DMS153 treated with DMSO at 0.1 percent for 48 hours (cell line): ENCODE measurements at regions not wholly inside any gene's neighbourhood (a gene's known extent, or its start where the extent isn't known, plus 50 kb on each side); places are given as distances from the start of the nearest gene placed in this dataset.

Source experiments
- DNase-seq: peaks from one replicate; lab custom pipeline; 2025; ENCODE audit not compliant: unreplicated experiment; lab: John Stamatoyannopoulos, UW

DNA sequence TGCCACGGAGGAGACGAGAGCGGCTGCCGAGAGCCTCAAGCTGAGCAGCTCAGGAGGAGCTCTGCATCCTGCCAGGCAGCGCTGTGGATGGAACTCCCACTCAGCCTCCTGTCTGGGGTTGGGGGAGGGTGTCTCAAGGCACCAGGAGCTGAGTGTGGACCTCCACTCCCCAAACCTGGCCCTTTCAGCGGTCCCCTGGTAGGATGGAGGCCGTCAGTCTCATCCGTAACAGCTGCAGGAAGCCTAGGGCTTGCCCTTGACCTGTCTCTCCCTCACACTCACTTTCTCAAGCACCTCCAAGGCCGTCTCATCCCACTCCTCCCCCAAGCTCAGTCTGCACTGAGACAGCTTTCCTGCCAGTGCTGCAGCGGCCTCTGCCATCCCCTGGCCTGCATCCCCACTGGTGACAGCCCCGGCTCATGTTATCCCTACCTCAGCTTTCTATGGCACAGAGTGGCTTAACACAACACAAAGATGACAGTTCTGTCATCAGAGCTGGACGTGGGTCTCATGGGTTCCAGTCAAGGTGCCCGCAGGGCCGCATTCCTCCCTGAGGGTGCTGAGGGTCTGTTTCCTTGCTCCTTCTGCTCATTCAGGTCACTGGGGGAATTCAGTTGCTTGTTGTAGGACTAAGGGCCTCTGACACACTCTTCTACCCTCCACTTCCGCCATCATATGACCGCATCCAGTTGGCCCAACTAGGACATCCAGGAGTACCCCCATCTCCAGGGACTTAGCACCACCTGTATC, 341.9 kb upstream of the B3GAT1 start:
- DNase-seq, result no peak

DNA sequence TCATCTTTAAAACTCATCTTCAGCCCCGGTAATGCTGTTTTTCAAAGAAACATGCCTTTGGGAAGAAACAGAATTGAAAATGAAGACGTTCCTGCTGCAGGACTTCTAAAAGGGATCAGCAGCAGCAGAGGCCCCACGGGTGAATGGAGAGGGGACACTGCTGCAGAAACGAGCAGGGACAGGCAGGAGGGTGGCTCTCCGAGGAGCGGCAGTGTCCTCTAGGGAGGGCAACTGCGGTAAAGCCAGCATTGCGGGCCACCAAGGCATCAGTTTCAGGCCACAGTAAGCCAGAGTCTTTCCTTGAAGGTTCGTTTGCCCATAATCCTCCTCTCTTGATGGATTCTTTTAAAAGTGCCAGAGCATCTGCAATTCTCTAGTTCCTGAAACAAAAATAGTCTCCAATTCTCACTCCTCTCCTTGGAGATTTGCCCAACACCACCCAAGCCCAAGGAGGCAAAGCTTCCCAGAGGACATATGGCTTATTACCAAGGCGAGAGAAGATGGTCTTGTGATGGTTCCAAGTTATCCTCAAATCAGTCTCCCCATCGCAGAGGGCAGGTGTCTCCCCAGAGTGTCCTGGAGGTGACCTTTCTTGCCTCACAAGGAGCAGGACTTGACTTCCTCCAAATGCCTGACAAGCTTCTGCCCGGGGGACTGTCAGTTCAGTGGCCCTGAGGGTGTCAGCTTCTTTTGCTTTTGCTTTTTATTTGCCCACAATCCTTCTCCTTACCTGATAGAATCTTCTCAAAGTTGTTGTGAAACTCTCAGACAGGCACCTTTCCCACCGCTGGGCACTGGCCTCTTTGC, 341.1 kb upstream of the B3GAT1 start:
- no peak for DNase-seq

DNA sequence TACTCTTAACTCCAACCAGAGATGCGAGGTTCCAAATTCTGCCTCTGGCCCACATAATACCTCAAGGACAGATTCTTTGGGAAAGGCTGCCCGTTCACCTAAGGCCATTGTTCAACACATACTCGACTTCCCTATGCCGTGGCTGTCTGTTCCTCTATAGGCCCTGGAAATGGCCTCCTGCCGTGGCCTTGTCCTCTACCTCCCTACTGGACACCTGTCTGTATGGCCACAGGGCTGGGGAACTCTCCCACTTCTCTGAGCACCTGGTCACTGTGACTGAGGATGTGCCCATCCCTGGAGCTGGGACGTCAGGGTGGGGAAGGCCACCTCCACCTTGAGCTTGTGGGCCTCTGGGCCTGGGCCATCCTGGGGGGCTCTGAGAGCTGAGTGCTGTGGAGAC, 340.5 kb upstream of the B3GAT1 start:
- DNase-seq, result no peak

DNA sequence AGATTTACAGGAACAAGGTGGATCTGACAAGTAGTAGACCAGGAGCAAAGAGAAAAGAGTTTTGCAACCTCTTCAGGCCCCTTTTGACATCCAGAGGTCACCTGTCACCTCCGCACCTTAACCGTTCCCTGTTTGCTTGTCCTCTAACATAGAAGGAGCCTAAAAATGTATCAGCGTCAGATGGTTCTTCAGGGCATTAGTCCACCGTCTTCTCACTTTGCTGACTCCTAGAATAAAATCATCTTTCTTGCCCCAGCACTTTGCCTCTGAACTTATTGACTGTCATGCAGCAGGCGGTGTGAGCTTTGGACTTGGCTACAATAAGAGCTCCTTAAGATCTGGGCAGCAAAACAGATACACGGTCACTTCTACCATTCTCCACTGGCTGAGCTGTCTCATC, 339.7 kb upstream of the B3GAT1 start:
- no peak for DNase-seq

DNA sequence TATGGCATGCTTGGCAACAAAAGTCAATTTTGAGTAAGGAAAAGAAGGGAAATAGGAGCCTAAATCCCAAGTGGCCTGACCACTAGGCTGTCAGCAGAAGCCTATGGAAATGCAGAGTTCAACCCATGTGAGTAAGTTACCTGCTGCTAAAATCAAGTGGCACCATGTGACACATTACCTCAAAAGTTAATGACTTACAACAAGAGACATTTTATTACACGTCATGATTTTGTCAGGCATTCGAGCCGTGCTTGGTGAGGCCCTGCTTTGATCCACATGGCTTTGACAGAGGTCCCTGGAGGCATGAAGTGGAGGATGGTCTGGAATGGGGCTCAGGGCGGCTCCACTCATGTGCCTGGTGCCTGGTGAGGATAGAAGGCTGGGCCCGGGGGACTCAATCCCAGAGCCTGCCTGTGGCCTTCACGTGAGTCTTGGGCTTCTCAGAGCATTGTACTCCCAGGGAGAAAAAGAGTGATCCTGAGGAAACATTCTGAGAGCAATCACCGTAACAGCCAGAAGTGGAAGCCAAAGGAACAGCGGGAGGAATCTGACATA, 339.1 kb upstream of the B3GAT1 start:
- no peak for DNase-seq

DNA sequence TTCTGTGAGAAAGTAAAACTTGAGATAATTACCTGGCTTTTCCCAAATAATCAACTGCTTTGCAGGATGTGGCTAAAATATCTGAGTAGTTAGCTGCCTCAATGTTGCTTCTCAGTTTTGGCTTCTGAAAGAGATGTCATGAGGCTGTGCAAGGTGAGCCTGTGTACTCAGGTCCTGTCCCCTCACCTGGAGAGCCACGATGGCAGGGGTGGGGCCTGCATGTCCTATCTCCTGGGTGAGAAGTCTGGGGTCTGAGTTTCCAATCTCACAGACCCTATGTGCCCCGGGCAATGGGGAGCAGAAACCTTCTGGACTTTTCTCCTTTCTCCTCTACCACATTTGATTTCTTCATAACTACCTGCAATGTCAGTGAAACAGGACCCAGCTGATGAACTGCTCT, 338.6 kb upstream of the B3GAT1 start:
- DNase-seq, result no peak

DNA sequence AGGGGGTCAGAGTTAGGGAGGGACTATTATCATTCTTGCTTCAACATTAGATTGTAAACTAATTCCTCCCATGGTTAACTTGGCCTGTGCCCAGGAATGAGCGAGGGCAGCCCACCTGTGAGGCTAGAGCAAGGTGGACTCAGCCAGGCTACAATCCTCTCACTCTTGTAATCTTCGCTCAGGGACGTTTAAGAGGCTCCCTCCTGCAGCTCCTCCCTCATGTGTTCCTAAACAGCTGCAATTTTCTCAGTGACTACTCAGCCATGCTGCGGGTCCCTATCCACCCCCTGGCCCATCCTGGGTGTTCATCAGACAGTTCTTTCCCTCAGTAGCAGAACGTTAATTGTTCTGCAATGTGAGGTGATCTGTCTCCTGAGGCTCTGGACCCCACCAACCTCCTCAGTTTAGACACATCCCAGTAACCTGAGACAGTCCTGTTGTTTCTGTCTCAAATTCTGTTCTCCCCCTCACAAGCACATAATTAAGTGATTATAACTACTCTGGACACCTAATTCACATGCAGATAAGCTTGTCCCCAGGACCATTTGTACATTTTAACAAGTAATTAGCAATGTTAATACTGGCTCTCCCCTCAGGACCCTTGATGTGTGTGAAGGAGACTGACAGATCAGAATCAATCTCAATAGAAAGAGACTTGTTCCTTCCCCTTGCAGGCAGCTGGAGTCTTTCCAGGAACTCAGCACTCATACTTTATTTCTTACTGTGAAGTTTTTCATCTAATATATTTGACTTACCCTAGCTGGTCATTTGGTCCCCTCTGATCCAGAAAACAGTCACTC, 337.2 kb upstream of the B3GAT1 start:
- DNase-seq, result no peak

DNA sequence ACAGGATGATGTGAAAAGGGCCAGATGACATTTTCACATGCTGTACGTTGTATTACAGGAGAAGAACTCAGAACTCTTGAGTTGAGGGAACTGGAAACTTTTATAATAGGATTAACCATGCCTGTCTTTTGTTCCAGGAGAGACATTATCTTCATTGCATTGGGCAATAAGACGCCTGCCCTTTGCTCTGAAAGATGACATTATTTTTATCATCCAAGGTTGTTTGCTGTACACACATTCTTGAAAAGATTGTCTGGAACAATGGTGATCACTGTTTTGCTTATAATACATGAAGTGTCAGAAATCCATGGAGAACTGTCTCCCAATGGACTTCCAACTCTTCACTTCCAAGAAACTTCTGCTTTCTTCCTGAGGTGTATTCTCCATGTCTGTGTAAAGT, 334.6 kb upstream of the B3GAT1 start:
- DNase-seq, result no peak

DNA sequence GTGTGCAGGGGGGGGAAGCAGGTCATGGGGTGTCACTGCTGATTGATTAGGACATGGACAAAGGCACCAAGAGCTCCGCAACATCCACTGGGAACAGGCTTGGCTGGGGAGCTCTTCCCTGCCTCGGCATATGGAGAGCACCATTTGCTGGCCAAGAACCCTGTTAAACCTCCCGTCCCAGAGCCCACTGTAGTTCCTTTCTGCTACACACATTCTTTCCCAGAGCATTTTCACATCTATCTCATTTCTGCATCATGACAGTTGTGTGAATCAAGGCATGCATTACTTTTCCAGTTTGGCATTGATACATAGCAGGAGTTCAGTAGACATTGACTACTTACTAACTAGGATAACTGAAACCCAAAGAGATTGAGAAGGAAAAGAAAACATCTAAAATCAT, 333.4 kb upstream of the B3GAT1 start:
- DNase-seq, result no peak

DNA sequence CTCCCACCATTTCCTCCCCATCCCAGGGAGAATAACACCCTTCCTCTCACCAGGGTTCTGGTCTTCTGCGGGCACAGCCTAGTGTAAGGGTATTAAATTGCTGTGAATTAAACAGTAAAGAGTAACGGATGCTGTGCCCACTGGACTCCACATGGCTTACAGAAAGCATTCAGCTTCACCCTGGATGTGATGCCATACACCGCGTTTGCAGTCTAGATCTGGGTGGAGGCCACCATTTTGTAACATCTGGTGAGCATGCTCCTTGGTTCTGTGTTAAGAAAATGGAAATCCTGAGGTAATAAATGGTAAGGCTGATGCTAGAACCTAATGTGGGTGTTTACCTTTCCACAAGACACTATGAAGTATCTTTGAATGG, 331.8 kb upstream of the B3GAT1 start:
- DNase-seq, result no peak

DNA sequence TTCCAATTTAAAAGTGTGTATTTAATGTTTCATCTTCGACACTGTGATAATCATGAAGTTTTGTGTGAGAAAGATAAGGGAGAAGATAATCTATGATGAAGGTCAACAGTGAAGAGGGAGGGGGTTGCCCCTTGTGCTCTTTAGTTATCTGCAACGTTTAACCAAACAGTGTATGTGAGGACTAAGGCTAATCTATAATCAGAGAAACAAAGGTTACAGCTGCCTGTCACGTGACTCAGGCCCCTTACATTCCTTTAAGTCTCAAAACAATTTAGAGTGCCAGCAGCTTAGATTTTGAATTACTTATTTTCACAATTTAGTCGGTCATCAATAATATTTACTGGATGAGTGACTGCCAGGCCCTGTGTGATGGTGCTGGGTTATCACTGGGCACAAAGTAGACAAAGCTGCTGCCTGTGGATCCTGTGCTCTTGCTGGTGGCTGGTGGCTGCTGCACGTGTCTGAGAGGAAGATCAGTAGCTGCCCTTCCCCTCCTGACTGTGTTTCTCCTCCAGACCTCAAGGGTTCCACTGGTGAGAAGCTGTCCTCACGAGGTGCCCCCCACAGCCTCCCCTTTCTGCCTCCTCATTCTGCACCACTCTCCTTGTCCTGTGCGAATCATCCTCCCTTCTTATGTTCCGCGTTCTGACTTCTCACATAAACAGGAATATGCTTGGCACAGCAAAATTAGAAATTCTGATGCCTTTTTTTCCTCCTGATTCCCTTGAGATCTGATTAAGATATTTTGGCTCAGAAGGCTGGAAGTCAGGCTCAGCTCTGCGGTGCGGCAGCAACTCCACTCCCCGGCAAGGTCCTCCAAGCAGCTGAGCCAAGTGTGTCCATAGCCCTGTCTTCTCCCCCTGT, 331.1 kb upstream of the B3GAT1 start:
- DNase-seq, result no peak

DNA sequence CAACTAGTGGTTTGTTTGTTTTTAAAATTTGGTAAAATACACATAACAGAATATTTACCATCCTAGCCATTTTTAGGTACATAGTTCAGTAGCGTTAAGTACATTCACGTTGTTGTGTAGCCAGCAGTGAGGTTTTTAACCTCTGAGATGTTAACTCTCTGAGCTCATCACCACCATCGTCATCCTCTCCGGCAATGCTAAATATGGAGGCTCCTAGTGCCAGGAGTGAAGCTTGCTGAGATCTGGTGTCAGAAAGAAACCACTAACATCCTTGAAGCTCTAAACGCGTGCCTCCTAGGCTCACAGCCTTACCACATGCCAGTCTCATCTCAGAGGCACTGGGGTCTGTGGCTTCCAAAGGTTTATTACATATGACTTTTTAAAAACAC, 330.2 kb upstream of the B3GAT1 start:
- DNase-seq, result no peak

DNA sequence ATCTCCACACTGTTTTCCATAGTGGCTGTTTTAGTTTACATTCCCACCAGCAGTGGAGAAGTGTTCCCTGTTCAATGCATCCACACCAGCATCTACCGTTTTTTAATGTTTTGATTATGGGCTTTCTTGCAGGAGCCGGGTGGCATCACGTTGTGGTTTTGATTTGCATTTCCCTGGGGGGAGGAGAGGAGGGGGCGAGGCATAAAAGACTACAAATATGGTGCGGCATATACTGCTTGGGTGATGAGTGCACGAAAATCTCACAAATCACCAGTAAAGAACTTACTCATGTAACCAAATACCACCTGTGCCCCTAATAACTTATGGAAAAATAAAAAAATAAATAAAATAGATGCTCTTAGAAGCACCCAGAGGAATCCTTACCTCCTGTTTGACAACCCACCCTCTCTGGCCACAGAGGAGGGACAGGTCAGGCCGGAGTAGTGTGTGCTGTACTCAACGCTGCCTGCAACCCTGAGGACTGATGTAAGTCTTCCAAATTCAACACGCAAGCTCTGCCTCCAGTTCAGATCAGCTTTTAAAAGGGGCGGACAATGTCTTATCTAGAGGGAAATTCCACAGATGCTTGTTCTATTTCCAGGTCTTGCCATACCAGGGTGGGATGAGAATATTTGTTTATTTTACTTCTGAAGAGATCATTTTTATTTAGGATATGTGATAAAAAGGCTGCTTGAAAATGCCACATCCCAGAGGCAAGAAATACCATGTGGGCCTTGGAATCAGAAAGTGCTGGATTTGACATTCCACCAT, 329.6 kb upstream of the B3GAT1 start:
- DNase-seq, result no peak

DNA sequence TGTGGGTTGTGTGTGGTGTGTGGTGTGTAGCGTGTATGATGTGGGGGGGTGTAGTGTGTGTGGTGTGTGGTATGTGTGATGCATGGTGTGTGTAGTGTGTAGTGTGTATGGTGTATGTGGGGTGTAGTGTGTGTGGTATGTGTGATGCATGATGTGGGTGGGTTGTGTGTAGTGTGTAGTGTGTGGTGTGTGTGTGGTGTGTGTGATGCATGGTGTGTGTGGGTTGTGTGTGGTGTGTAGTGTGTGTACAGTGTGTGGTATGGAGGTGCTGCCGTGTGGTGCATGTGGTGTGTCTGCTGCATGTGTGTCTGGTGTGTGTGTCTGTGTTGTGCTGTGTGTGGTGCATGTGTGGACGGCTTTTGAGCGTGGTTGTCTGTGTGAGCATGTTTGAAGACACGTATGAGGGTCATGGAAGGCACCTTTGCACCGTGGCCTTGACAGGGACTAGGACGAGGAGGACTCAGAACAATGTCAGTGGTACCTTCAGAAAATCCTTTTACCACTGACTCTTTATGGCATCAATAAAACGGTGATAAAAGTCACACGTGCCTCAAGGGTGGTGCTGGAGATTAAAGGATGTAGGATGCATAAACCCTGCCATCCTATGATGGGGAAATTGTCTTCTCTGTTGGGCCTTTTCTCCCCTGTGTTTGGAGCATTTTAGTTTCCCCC, 328.7 kb upstream of the B3GAT1 start:
- DNase-seq, result no peak

DNA sequence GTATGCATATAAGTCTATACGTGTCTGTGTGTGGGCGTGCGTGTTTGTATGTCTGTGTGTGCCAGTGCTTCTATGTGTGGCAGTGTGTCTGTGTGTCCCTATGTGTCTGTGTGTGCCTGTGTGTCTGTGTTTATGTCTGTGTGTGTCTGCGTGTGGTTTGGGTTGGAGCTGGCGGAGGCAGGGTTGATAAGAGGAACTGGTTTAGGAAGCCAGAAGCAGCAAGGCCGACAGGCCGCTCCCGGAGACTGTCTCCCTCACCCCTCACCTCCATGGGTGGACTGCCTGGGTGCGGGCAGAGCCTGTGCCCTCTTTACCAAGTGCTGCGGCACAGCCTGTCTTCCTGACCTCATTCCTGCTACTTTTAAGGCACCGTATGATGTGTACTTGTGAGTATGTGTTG, 327.1 kb upstream of the B3GAT1 start:
- no peak for DNase-seq

DNA sequence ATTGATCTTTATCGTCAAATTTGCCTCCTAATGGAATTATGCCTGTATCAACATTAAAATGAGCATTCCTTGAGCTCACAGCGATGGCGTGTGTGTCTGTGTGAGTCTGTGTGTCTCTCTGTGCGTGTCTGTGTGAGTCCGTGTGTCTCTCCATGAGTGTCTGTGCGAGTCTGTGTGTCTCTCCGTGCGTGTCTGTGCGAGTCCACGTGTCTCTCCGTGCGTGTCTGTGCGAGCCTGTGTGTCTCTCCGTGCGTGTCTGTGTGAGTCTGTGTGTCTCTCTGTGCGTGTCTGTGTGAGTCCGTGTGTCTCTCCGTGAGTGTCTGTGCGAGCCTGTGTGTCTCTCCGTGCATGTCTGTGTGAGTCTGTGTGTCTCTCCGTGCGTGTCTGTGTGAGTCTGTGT, 326.5 kb upstream of the B3GAT1 start:
- no peak for DNase-seq

DNA sequence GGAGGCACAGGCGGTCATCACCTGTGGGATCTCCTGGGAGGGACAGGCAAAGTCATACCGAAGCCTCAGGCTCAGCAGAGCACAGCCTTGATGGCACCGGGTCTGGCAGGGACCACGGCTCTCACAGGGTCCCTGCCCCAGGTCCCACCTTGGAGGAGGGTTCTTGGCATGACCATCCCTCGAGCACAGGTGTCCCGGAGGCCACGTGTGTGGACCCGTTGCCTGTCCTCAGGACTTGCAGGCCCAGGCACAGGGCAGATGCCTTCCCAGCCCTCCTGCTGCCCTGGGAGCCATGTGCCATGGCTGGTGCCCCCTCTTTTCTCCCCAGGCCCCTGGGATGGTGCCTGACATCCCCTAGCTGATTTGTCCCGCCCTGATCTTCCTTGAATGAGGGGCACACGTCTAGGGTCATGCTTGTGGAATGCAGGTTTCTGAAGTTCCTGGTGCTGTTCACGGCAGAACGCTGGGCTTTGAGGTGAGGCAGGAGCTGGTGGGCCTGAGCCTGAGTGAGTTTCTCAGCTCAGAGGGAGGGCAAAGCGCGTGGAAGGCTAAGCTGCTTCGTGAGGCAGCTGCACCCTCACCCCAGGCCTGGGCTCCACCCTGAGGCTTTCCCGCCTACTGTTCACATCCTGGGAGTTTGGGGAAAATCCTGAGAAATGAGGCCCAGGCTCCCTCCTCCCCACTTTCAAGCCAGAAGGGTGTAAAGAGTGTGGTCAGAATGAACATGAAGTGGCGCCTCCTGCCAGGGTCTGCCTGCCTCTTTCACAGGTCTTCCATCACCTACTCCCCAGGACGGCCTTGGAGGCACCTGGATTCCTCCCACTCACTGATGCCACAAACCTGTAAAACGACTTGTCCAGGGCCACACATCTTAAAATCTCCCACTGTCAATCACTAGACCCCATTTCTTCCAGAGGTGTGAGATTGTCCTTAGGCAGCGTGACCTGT, 325.8 kb upstream of the B3GAT1 start:
- no peak for DNase-seq

DNA sequence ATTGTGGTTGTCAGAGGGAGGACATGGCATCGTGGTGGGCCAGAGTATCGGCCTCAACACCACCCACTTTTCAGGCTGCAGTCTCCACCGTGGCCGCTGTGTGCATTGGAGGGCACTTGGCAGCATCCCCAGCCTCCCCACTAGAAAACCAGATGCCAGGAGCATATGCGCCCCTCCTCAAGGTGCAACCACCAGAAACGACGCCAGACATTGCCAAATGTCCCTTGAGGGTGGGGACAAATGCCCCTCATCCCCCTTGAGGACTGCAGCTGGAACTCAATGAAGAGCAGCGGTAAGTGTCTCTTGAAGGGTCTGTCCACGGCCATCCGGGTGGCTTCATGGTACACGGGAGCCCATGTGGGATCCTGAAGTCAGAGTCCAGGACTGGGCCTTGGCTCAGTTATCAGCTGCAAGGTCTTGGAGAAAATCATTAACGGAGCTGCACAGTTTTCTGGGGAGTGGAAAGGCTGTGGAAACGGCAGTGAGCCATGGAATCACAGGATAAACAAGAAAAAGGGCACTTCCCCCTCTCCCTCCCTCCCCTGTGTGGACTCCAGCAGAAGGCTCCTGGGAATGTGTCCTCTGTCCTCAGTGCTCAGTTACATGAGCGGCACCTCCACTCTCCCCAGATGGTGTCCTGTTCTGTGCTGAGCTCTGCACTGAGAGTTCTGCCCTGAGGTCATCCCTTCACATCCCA, 324.4 kb upstream of the B3GAT1 start:
- DNase-seq, result no peak
